Esophagus squamous epithelium (tissue), 4 donors: ENCODE measurements at regions not wholly inside any gene's neighbourhood (a gene's known extent, or its start where the extent isn't known, plus 50 kb on each side); places are given as distances from the start of the nearest gene placed in this dataset.

ENCODE experiments used
- POLR2A ChIP-seq, 4 donors: fragments of 450-650 bp; IDR thresholded peaks; one replicate each; pipeline ENCODE4 v1.6.1; 2017; ENCODE audit warnings: antibody characterized with exemption in 4 of 4, mild to moderate bottlenecking in 4 of 4, moderate library complexity in 3 of 4
- TF ChIP-seq, protein P1 (sequence below), 6 experiments: fragments of 450-650 bp in 4 of 6; fragments of 200-600 bp in 2 of 6; sonication (generic) in 2 of 6; IDR thresholded peaks; one replicate each; pipeline ENCODE4 v1.5.1; 2016 to 2019; ENCODE audit warnings: antibody characterized with exemption in 6 of 6, mild to moderate bottlenecking in 4 of 6, moderate library complexity in 4 of 6

DNA sequence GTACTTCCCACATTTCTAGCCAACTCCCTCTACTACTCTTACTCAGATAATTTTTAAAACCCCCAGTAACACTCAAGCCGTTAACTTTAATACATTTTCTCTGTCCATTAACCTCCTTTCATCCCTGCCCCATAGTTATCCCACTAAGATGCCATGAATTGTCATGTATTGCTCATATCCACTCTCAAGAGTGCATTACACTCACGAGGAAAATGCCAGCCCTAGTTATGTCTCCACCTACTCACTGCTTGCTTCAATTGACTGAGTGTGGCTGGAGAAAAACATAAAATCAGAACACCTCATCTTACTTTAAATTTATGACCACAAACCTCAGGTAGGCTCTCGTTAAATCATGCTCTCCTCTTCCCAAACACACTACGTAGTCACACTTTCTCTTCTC is 324.1 kb upstream of the NPSR1 start:
- no peak for TF ChIP-seq POLR2A (IDR thresholded peaks at IDR 0.05)
- TF ChIP-seq, protein P1, sequence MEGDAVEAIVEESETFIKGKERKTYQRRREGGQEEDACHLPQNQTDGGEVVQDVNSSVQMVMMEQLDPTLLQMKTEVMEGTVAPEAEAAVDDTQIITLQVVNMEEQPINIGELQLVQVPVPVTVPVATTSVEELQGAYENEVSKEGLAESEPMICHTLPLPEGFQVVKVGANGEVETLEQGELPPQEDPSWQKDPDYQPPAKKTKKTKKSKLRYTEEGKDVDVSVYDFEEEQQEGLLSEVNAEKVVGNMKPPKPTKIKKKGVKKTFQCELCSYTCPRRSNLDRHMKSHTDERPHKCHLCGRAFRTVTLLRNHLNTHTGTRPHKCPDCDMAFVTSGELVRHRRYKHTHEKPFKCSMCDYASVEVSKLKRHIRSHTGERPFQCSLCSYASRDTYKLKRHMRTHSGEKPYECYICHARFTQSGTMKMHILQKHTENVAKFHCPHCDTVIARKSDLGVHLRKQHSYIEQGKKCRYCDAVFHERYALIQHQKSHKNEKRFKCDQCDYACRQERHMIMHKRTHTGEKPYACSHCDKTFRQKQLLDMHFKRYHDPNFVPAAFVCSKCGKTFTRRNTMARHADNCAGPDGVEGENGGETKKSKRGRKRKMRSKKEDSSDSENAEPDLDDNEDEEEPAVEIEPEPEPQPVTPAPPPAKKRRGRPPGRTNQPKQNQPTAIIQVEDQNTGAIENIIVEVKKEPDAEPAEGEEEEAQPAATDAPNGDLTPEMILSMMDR (IDR thresholded peaks at IDR 0.05) = no peak
